ENCODE measurements at regions not wholly inside any gene's neighbourhood (a gene's known extent, or its start where the extent isn't known, plus 50 kb on each side); places are given as distances from the start of the nearest gene placed in this dataset.
A peak's percentile ranks its signal among the peaks of the same experiment; 100 is the strongest.

DNA sequence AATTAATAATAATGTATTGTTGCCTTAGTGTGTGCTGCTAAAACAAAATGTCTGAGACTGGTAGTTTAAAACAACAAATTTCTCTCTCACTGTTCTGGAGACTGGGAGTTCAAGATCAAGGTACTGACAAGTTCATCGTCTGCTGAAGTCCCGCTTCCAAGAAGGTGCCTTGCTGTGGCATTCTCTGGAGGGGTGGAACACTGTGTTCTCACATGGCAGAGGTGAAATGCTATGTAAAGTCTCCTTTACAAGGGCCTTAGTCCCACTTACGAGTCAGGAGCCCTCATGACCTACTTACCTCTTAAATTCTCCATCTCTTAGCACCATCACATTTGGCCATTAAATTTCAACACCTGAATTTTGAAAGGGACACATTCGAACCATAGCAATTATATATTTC, 299.2 kb upstream of the RBMS1 start:
- DNase-seq = no peak
- intact Hi-C loops (cut with micrococcal nuclease) = no loop called here
- TF ChIP-seq, protein P1, sequence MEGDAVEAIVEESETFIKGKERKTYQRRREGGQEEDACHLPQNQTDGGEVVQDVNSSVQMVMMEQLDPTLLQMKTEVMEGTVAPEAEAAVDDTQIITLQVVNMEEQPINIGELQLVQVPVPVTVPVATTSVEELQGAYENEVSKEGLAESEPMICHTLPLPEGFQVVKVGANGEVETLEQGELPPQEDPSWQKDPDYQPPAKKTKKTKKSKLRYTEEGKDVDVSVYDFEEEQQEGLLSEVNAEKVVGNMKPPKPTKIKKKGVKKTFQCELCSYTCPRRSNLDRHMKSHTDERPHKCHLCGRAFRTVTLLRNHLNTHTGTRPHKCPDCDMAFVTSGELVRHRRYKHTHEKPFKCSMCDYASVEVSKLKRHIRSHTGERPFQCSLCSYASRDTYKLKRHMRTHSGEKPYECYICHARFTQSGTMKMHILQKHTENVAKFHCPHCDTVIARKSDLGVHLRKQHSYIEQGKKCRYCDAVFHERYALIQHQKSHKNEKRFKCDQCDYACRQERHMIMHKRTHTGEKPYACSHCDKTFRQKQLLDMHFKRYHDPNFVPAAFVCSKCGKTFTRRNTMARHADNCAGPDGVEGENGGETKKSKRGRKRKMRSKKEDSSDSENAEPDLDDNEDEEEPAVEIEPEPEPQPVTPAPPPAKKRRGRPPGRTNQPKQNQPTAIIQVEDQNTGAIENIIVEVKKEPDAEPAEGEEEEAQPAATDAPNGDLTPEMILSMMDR (IDR thresholded peaks at IDR 0.05) = no peak
- no peaks in the 10 kb centered on the region for H3K9me3 Mint-ChIP-seq
- no peak overlapping the region for H3K4me3 Mint-ChIP-seq
- no peaks in the 10 kb centered on the region for H3K36me3 ChIP-seq (ENCODE audit: control insufficient read depth, insufficient read depth, low read length)
- no peaks in the 10 kb centered on the region for H3K9me3 ChIP-seq (ENCODE audit: control insufficient read depth, insufficient read depth, low read length)
- peaks cover 2 to 10% of the 10 kb centered on the region in 2 donors for H3K27me3 Mint-ChIP-seq (ENCODE audit: low read depth in 2 of 2)
- H3K27ac ChIP-seq (ENCODE audit: low read length) = no peak overlapping the region
- peaks cover 2% of the 10 kb centered on the region for H3K27me3 ChIP-seq (ENCODE audit: control insufficient read depth, insufficient read depth, low read length)
- H3K4me1 Mint-ChIP-seq = no peaks in the 10 kb centered on the region
- H3K36me3 Mint-ChIP-seq = no peaks in the 10 kb centered on the region
- H3K4me3 ChIP-seq (ENCODE audit: low read length) = no peak overlapping the region
- no peak for ATAC-seq
- no peaks in the 10 kb centered on the region for H3K4me1 ChIP-seq (ENCODE audit: control insufficient read depth, insufficient read depth, low read length)
- 73% methylated on average over 3 of the region's 4 CpGs for WGBS (ENCODE audit: insufficient coverage)
- no peak overlapping the region for H3K27ac Mint-ChIP-seq

DNA sequence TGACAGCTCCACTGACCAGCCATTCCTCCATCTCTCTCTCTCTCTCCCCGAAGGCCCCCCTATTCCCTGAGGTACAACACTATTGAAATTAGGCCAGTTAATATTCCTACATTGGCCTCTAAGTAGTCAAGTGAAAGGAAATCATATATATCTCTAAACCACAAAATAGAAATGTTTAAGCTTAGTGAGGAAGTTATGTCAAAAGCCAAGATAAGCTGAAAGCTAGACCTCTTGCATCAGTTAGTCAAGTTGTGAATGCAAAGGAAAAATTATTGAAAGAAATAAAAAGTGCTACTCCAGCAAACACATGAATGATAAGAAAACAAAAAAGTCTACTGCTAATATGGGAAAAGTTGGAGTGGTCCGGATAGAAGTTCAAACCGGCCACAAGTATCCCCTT, 301.3 kb upstream of the RBMS1 start:
- no peaks in the 10 kb centered on the region for H3K36me3 ChIP-seq (ENCODE audit: control insufficient read depth, insufficient read depth, low read length)
- Mint-ChIP-seq H3K9me3 (peaks cover 2 to 3% of the 10 kb centered on the region in 2 donors), H3K27me3 (ENCODE audit: low read depth in 2 of 2) (peaks cover 5 to 10% of the 10 kb centered on the region in 2 donors), H3K4me3 (no peak overlapping the region), H3K27ac (no peak overlapping the region), H3K36me3 (no peaks in the 10 kb centered on the region), H3K4me1 (no peaks in the 10 kb centered on the region)
- H3K4me1 ChIP-seq (ENCODE audit: control insufficient read depth, insufficient read depth, low read length) = no peaks in the 10 kb centered on the region
- no peak overlapping the region for H3K27ac ChIP-seq (ENCODE audit: low read length)
- no peaks in the 10 kb centered on the region for H3K9me3 ChIP-seq (ENCODE audit: control insufficient read depth, insufficient read depth, low read length)
- intact Hi-C loops (cut with micrococcal nuclease) = no loop called here
- WGBS (ENCODE audit: insufficient coverage) = no CpG with 5 or more reads among the region's 3 CpGs
- no peak for ATAC-seq
- H3K4me3 ChIP-seq (ENCODE audit: low read length) = no peak overlapping the region
- peaks cover 2% of the 10 kb centered on the region for H3K27me3 ChIP-seq (ENCODE audit: control insufficient read depth, insufficient read depth, low read length)
- no peak for DNase-seq
- TF ChIP-seq, protein P1 (IDR thresholded peaks at IDR 0.05) = no peak

DNA sequence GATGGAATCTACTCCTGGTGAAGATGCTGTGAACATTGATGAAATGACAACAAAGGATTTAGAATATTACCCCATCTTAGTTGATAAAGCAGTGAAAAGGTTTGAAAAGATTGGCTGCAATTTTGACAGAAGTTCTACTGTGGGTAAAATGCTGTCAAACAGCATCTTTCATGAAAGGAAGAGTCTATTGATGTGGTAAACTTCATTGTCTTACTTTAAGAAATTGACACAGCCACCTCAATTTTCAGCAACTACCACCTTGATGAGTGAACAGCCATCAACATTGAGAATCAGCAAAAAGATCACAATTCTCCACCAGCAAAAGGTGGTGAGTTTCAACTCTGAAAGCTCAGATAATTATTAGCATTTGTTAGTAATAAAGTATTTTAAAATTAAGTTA, 310.3 kb upstream of the RBMS1 start:
- H3K27ac Mint-ChIP-seq = no peak overlapping the region
- peaks cover 0 to 2% of the 10 kb centered on the region in 2 donors for H3K27me3 Mint-ChIP-seq (ENCODE audit: low read depth in 2 of 2)
- peak in 1 of 2 donors; percentile 28 for DNase-seq
- ATAC-seq = no peak
- Histone ChIP-seq H3K36me3 (ENCODE audit: control insufficient read depth, insufficient read depth, low read length) (no peaks in the 10 kb centered on the region), H3K27me3 (ENCODE audit: control insufficient read depth, insufficient read depth, low read length) (no peaks in the 10 kb centered on the region), H3K4me3 (ENCODE audit: low read length) (no peak overlapping the region), H3K27ac (ENCODE audit: low read length) (no peak overlapping the region), H3K9me3 (ENCODE audit: control insufficient read depth, insufficient read depth, low read length) (no peaks in the 10 kb centered on the region), H3K4me1 (ENCODE audit: control insufficient read depth, insufficient read depth, low read length) (no peaks in the 10 kb centered on the region)
- no peaks in the 10 kb centered on the region for H3K4me1 Mint-ChIP-seq
- H3K4me3 Mint-ChIP-seq = no peak overlapping the region
- H3K36me3 Mint-ChIP-seq = no peaks in the 10 kb centered on the region
- TF ChIP-seq, protein P1 (IDR thresholded peaks at IDR 0.05) = no peak
- intact Hi-C loops (cut with micrococcal nuclease) = no loop called here
- peaks cover 0 to 2% of the 10 kb centered on the region in 2 donors for H3K9me3 Mint-ChIP-seq

DNA sequence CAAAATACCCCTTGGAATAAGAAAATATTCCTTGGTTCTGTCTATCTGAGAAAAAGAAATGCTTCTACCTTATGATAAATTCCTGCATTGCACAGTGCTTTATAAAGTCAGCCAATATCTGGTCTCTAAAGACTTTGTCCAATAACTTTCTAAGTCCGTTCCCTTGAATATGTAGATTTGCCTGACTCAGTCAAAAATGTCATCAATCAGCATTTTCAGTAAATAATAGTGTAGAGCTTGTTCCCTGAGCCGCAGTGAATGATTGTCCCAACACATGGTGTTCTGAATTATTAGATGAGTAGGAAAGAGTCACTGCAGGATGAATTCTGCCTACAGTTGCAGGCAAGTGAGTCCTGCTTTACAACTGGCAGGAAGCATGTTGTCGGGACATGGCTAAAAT, 316.8 kb upstream of the RBMS1 start:
- Histone ChIP-seq H3K27ac (ENCODE audit: low read length) (no peak overlapping the region), H3K27me3 (ENCODE audit: control insufficient read depth, insufficient read depth, low read length) (no peaks in the 10 kb centered on the region), H3K4me1 (ENCODE audit: control insufficient read depth, insufficient read depth, low read length) (no peaks in the 10 kb centered on the region), H3K4me3 (ENCODE audit: low read length) (no peak overlapping the region), H3K9me3 (ENCODE audit: control insufficient read depth, insufficient read depth, low read length) (no peaks in the 10 kb centered on the region), H3K36me3 (ENCODE audit: control insufficient read depth, insufficient read depth, low read length) (no peaks in the 10 kb centered on the region)
- H3K36me3 Mint-ChIP-seq = no peaks in the 10 kb centered on the region
- no peak for DNase-seq
- H3K4me3 Mint-ChIP-seq = no peak overlapping the region
- peaks cover 0 to 2% of the 10 kb centered on the region in 2 donors for H3K9me3 Mint-ChIP-seq
- 100% methylated on average over 3 of the region's 3 CpGs for WGBS (ENCODE audit: insufficient coverage)
- TF ChIP-seq, protein P1 (IDR thresholded peaks at IDR 0.05) = no peak
- peaks cover 0 to 39% of the 10 kb centered on the region in 2 donors for H3K27me3 Mint-ChIP-seq (ENCODE audit: low read depth in 2 of 2)
- H3K4me1 Mint-ChIP-seq = no peaks in the 10 kb centered on the region
- no peak for ATAC-seq
- H3K27ac Mint-ChIP-seq = no peak overlapping the region
- intact Hi-C loops (cut with micrococcal nuclease) = no loop called here

All from natural killer cell (primary cell).